Glutamatergic neuron (in vitro differentiated cells): ENCODE measurements at regions not wholly inside any gene's neighbourhood (a gene's known extent, or its start where the extent isn't known, plus 50 kb on each side); places are given as distances from the start of the nearest gene placed in this dataset.

Experiments used
- DNase-seq: peaks from one replicate; pipeline ENCODE4 v3.0.0; 2022
- H3K27ac Mint-ChIP-seq: one replicate; pipeline ENCODE4 v1.8.0; 2020; ENCODE audit warnings: mild to moderate bottlenecking, mixed read lengths, inconsistent platforms; ENCODE audit not compliant: unreplicated experiment
- H3K27me3 Mint-ChIP-seq: one replicate; pipeline ENCODE4 v1.8.0; 2020; ENCODE audit warnings: mild to moderate bottlenecking, moderate library complexity, mixed read lengths, inconsistent platforms; ENCODE audit not compliant: unreplicated experiment
- H3K36me3 Mint-ChIP-seq: one replicate; pipeline ENCODE4 v1.8.0; 2020; ENCODE audit warnings: mild to moderate bottlenecking, mixed read lengths, inconsistent platforms; ENCODE audit not compliant: unreplicated experiment
- H3K4me1 Mint-ChIP-seq: one replicate; pipeline ENCODE4 v1.8.0; 2020; ENCODE audit warnings: mild to moderate bottlenecking, low read depth, mixed read lengths, inconsistent platforms; ENCODE audit not compliant: unreplicated experiment
- H3K4me3 Mint-ChIP-seq: one replicate; pipeline ENCODE4 v1.8.0; 2020; ENCODE audit warnings: mild to moderate bottlenecking, mixed read lengths, inconsistent platforms; ENCODE audit not compliant: unreplicated experiment
- H3K9me3 Mint-ChIP-seq: one replicate; pipeline ENCODE4 v1.8.0; 2020; ENCODE audit warnings: mild to moderate bottlenecking, moderate library complexity, mixed read lengths, inconsistent platforms; ENCODE audit not compliant: unreplicated experiment
- CTCF ChIP-seq: fragments of 200-600 bp; sonication (generic); IDR thresholded peaks from one replicate; pipeline ENCODE4 v1.5.0; 2021; ENCODE audit not compliant: partially characterized antibody, unreplicated experiment

- Mint-ChIP-seq H3K36me3 (no peaks in the 10 kb centered on the region), H3K27ac (no peak overlapping the region), H3K27me3 (peaks cover 2% of the 10 kb centered on the region), H3K9me3 (peaks cover 2% of the 10 kb centered on the region), H3K4me3 (no peak overlapping the region), H3K4me1 (peaks cover 2% of the 10 kb centered on the region)
- DNase-seq, result no peak
- TF ChIP-seq CTCF, result no peak
These were observed 273.8 kb downstream of the RPS6KC1 start for GRCh38 chr1:213324859-213325258.

GRCh38 chr1:213325482-213325881 lies 274.4 kb downstream of the RPS6KC1 start:
- no peak overlapping the region for H3K4me3 Mint-ChIP-seq
- peaks cover 2% of the 10 kb centered on the region for H3K4me1 Mint-ChIP-seq
- no peaks in the 10 kb centered on the region for H3K36me3 Mint-ChIP-seq
- peaks cover 2% of the 10 kb centered on the region for H3K9me3 Mint-ChIP-seq
- no peak for DNase-seq
- H3K27me3 Mint-ChIP-seq, result peaks cover 2% of the 10 kb centered on the region
- no peak overlapping the region for H3K27ac Mint-ChIP-seq
- no peak for TF ChIP-seq CTCF

GRCh38 chr1:213326281-213327016 lies 275.4 kb downstream of the RPS6KC1 start:
- DNase-seq, result no peak
- H3K4me3 Mint-ChIP-seq, result no peak overlapping the region
- H3K9me3 Mint-ChIP-seq, result peaks cover 2% of the 10 kb centered on the region
- peaks cover 2% of the 10 kb centered on the region for H3K4me1 Mint-ChIP-seq
- no peak overlapping the region for H3K27ac Mint-ChIP-seq
- peaks cover 2% of the 10 kb centered on the region for H3K27me3 Mint-ChIP-seq
- TF ChIP-seq CTCF, result no peak
- no peaks in the 10 kb centered on the region for H3K36me3 Mint-ChIP-seq

- no peak for DNase-seq
- Mint-ChIP-seq H3K4me3 (peak overlapping the region; percentile 27), H3K27ac (no peak overlapping the region), H3K9me3 (no peaks in the 10 kb centered on the region), H3K27me3 (peaks cover 2% of the 10 kb centered on the region), H3K4me1 (peaks cover 2% of the 10 kb centered on the region), H3K36me3 (no peaks in the 10 kb centered on the region)
- TF ChIP-seq CTCF, result no peak
These were observed 276.1 kb downstream of the RPS6KC1 start for GRCh38 chr1:213327017-213327667.

GRCh38 chr1:213329406-213330008 lies 278.5 kb downstream of the RPS6KC1 start:
- Mint-ChIP-seq H3K27ac (no peak overlapping the region), H3K27me3 (peaks cover 2% of the 10 kb centered on the region), H3K4me1 (peaks cover 2% of the 10 kb centered on the region), H3K4me3 (no peak overlapping the region), H3K9me3 (no peaks in the 10 kb centered on the region), H3K36me3 (no peaks in the 10 kb centered on the region)
- no peak for DNase-seq
- TF ChIP-seq CTCF, result no peak
